ENCODE measurements at regions not wholly inside any gene's neighbourhood (a gene's known extent, or its start where the extent isn't known, plus 50 kb on each side); places are given as distances from the start of the nearest gene placed in this dataset.

DNA sequence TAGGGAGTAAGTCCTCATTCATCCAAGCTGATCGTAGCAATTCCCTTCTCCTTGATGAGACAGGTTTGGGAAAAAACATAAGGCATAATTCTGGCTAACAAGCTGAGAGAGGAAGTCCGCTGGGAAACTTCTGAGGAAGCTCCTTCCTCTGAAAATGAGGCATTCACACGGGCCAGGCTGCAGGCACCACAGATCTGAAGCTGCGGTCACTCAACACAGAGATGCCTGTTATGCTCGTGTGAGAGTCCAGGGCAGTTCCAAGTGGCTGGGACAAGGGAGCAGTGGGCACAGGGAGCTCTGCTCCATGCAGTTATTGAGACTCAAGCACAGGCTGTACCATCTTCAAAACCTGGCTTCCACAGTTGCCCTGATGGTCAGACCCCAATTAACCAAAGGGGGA, 200.9 kb upstream of the ID2 start:
- ATAC-seq (no peak), DNase-seq (ENCODE audit: low read depth, low spot score) (no peak)
- Histone ChIP-seq H3K4me3 (replicated peaks in 1 of 2; ENCODE audit: low read depth in 1 of 2, low read length in 2 of 2) (no peak overlapping the region), H3K79me2 (ENCODE audit: insufficient read depth, low read length) (no peaks in the 10 kb centered on the region), H4K20me1 (ENCODE audit: insufficient read depth) (no peaks in the 10 kb centered on the region), H3K9me2 (ENCODE audit: insufficient read depth) (no peaks in the 10 kb centered on the region), H3K4me1 (ENCODE audit: control insufficient read depth in 1 of 2, insufficient read depth in 2 of 2, low read length in 2 of 2) (no peaks in the 10 kb centered on the region), H3K9me3 (ENCODE audit: control insufficient read depth in 1 of 2, insufficient read depth in 1 of 2, low read depth in 1 of 2, low read length in 2 of 2) (no peaks in the 10 kb centered on the region), H3K4me2 (ENCODE audit: low read length) (no peak overlapping the region), H3K27ac (ENCODE audit: low read depth, low read length) (no peak overlapping the region), H2AFZ (ENCODE audit: low read depth, low read length, poor library complexity, severe bottlenecking) (no peak overlapping the region), H3K9ac (ENCODE audit: low read length) (no peak overlapping the region), H3K27me3 (ENCODE audit: insufficient read depth, low read length) (no peaks in the 10 kb centered on the region), H3K36me3 (ENCODE audit: control insufficient read depth in 1 of 2, insufficient read depth in 2 of 2, low read length in 2 of 2) (no peaks in the 10 kb centered on the region)
- ChIA-PET POLR2A (no interaction called here), RAD21 (ENCODE audit: low non-redundant PET in 1 of 2, low total read pairs in 2 of 2, uncharacterized antibody in 2 of 2, unreplicated experiment in 2 of 2) (no interaction called here), CTCF (no interaction called here)
- TF ChIP-seq FOSL1 (IDR thresholded peaks at IDR 0.05; ENCODE audit: low read depth) (no peak), TCF7L2 (IDR thresholded peaks at IDR 0.05; ENCODE audit: borderline replicate concordance, extremely low read depth, insufficient read depth, insufficient read length) (no peak), SP1 (IDR thresholded peaks at IDR 0.05; ENCODE audit: low read depth) (no peak), ZFX (IDR thresholded peaks at IDR 0.05) (no peak), RAD21 (IDR thresholded peaks at IDR 0.05; ENCODE audit: low read depth) (no peak), CEBPB (IDR thresholded peaks at IDR 0.05; ENCODE audit: low read depth) (no peak), POLR2AphosphoS5 (IDR thresholded peaks at IDR 0.05; ENCODE audit: low read depth, low read length) (no peak), ZNF274 (IDR thresholded peaks at IDR 0.05; ENCODE audit: low read depth, low read length) (no peak), ELF1 (IDR thresholded peaks at IDR 0.05; ENCODE audit: borderline replicate concordance, low read depth) (no peak)
- TF ChIP-seq, protein P1, sequence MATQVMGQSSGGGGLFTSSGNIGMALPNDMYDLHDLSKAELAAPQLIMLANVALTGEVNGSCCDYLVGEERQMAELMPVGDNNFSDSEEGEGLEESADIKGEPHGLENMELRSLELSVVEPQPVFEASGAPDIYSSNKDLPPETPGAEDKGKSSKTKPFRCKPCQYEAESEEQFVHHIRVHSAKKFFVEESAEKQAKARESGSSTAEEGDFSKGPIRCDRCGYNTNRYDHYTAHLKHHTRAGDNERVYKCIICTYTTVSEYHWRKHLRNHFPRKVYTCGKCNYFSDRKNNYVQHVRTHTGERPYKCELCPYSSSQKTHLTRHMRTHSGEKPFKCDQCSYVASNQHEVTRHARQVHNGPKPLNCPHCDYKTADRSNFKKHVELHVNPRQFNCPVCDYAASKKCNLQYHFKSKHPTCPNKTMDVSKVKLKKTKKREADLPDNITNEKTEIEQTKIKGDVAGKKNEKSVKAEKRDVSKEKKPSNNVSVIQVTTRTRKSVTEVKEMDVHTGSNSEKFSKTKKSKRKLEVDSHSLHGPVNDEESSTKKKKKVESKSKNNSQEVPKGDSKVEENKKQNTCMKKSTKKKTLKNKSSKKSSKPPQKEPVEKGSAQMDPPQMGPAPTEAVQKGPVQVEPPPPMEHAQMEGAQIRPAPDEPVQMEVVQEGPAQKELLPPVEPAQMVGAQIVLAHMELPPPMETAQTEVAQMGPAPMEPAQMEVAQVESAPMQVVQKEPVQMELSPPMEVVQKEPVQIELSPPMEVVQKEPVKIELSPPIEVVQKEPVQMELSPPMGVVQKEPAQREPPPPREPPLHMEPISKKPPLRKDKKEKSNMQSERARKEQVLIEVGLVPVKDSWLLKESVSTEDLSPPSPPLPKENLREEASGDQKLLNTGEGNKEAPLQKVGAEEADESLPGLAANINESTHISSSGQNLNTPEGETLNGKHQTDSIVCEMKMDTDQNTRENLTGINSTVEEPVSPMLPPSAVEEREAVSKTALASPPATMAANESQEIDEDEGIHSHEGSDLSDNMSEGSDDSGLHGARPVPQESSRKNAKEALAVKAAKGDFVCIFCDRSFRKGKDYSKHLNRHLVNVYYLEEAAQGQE (IDR thresholded peaks at IDR 0.05; ENCODE audit: low read depth), result no peak
- TF ChIP-seq, protein P2, sequence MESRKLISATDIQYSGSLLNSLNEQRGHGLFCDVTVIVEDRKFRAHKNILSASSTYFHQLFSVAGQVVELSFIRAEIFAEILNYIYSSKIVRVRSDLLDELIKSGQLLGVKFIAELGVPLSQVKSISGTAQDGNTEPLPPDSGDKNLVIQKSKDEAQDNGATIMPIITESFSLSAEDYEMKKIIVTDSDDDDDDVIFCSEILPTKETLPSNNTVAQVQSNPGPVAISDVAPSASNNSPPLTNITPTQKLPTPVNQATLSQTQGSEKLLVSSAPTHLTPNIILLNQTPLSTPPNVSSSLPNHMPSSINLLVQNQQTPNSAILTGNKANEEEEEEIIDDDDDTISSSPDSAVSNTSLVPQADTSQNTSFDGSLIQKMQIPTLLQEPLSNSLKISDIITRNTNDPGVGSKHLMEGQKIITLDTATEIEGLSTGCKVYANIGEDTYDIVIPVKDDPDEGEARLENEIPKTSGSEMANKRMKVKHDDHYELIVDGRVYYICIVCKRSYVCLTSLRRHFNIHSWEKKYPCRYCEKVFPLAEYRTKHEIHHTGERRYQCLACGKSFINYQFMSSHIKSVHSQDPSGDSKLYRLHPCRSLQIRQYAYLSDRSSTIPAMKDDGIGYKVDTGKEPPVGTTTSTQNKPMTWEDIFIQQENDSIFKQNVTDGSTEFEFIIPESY (IDR thresholded peaks at IDR 0.05; ENCODE audit: extremely low read depth, insufficient replicate concordance, low read length), result no peak
- TF ChIP-seq, protein P3, sequence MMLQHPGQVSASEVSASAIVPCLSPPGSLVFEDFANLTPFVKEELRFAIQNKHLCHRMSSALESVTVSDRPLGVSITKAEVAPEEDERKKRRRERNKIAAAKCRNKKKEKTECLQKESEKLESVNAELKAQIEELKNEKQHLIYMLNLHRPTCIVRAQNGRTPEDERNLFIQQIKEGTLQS (IDR thresholded peaks at IDR 0.05), result no peak
- no TSS peak for BruUV-seq (replicated peaks)
- intact Hi-C loops (cut with micrococcal nuclease), result no loop called here
